ENCODE measurements at regions not wholly inside any gene's neighbourhood (a gene's known extent, or its start where the extent isn't known, plus 50 kb on each side); places are given as distances from the start of the nearest gene placed in this dataset.

- Histone ChIP-seq H3K27me3 (ENCODE audit: insufficient read depth) (peaks cover 10% of the 10 kb centered on the region; the same call in 1 of the 2 replicates), H3K9ac (no peak overlapping the region), H4K20me1 (ENCODE audit: insufficient read depth) (no peaks in the 10 kb centered on the region), H3K36me3 (replicated peaks in 1 of 2; ENCODE audit: control insufficient read depth in 1 of 2, insufficient read depth in 2 of 2, low read length in 1 of 2) (no peaks in the 10 kb centered on the region), H3K9me2 (no peaks in the 10 kb centered on the region), H3K9me3 (no peaks in the 10 kb centered on the region), H3K79me2 (ENCODE audit: insufficient read depth) (no peaks in the 10 kb centered on the region), H3K4me1 (ENCODE audit: control insufficient read depth in 1 of 2, insufficient read depth in 2 of 2, low read depth in 1 of 2, low read length in 1 of 2) (no peaks in the 10 kb centered on the region), H3K4me2 (no peak overlapping the region), H3F3A (replicated peaks; ENCODE audit: insufficient read depth) (no peaks in the 10 kb centered on the region), H3K4me3 (ENCODE audit: low read depth in 2 of 2, low read length in 1 of 2) (no peak overlapping the region), H2AFZ (ENCODE audit: low read depth) (no peak overlapping the region), H3K27ac (ENCODE audit: low read depth in 2 of 2, low read length in 1 of 2) (no peak overlapping the region)
- WGBS (ENCODE audit: low lambda C conversion rate) = 56% methylated on average over 4 of the region's 4 CpGs
- POLR2A ChIA-PET = no interaction called here
- TF ChIP-seq, protein P1, sequence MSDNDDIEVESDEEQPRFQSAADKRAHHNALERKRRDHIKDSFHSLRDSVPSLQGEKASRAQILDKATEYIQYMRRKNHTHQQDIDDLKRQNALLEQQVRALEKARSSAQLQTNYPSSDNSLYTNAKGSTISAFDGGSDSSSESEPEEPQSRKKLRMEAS (IDR thresholded peaks at IDR 0.05; ENCODE audit: low read depth) = no peak
- TF ChIP-seq REST (IDR thresholded peaks at IDR 0.05; ENCODE audit: low read depth, low read length) = no peak
- TF ChIP-seq RXRA (IDR thresholded peaks at IDR 0.05; ENCODE audit: borderline replicate concordance, low read depth) = no peak
- TF ChIP-seq FOXJ3 (CRISPR knock-in tag; IDR thresholded peaks at IDR 0.05) = no peak
- TF ChIP-seq TCF12 (IDR thresholded peaks at IDR 0.05) = no peak
- no peak for TF ChIP-seq MEF2A (IDR thresholded peaks at IDR 0.05; ENCODE audit: borderline replicate concordance, low read depth)
- no peak for TF ChIP-seq TAF1 (IDR thresholded peaks at IDR 0.05; ENCODE audit: borderline replicate concordance, low read depth, low read length)
- TF ChIP-seq YY1 (IDR thresholded peaks at IDR 0.05; ENCODE audit: low read depth) = no peak
- no peak for TF ChIP-seq CHD2 (IDR thresholded peaks at IDR 0.05; ENCODE audit: low read length, partially characterized antibody)
- no peak for TF ChIP-seq FOXM1 (IDR thresholded peaks at IDR 0.05; ENCODE audit: low read depth)
- TF ChIP-seq EZH2phosphoT487 (IDR thresholded peaks at IDR 0.05; ENCODE audit: borderline replicate concordance, low read depth) = no peak
- TF ChIP-seq FOSL2 (IDR thresholded peaks at IDR 0.05; ENCODE audit: borderline replicate concordance, low read depth) = no peak
- TF ChIP-seq EP300 (IDR thresholded peaks at IDR 0.05; ENCODE audit: borderline replicate concordance in 1 of 2, low read depth in 1 of 2, low read length in 1 of 2) = no peak
- DNase-seq = no peak
- CTCF ChIA-PET = no interaction called here
Observed at GRCh38 chr2:35931626-35932025, 424.0 kb upstream of the CRIM1 start.

DNA sequence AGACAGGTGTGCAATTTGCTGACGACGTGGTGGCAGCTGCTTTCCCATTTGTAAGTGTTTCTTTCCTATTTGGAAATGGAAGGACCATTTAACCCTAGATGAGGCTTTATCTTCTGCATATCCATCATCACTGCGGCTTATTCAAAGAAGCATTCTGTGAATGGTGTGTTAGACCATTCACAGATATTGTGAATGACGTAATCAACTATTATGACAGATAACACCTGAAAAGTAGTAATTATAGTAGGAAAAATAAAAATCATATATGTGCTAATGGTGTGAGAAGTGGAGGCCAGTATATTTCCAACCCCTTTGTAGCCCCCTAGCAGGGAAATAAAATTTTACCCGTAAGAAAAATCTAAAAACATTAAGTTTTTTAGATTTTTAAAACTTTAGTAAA, 424.5 kb upstream of the CRIM1 start:
- WGBS (ENCODE audit: low lambda C conversion rate) = 10% methylated on average over 5 of the region's 5 CpGs
- Histone ChIP-seq H4K20me1 (ENCODE audit: insufficient read depth) (no peaks in the 10 kb centered on the region), H3K79me2 (ENCODE audit: insufficient read depth) (no peaks in the 10 kb centered on the region), H2AFZ (ENCODE audit: low read depth) (no peak overlapping the region), H3K36me3 (replicated peaks in 1 of 2; ENCODE audit: control insufficient read depth in 1 of 2, insufficient read depth in 2 of 2, low read length in 1 of 2) (no peaks in the 10 kb centered on the region), H3K9ac (no peak overlapping the region), H3K27ac (ENCODE audit: low read depth in 2 of 2, low read length in 1 of 2) (no peak overlapping the region), H3F3A (replicated peaks; ENCODE audit: insufficient read depth) (no peaks in the 10 kb centered on the region), H3K9me3 (no peaks in the 10 kb centered on the region), H3K4me2 (no peak overlapping the region), H3K9me2 (0 out of 2 replicates have a peak, but pooled peaks cover 4% of the 10 kb centered on the region), H3K4me1 (ENCODE audit: control insufficient read depth in 1 of 2, insufficient read depth in 2 of 2, low read depth in 1 of 2, low read length in 1 of 2) (no peaks in the 10 kb centered on the region), H3K4me3 (ENCODE audit: low read depth in 2 of 2, low read length in 1 of 2) (no peak overlapping the region), H3K27me3 (ENCODE audit: insufficient read depth) (peaks cover 10% of the 10 kb centered on the region; the same call in 1 of the 2 replicates)
- POLR2A ChIA-PET = no interaction called here
- TF ChIP-seq RXRA (IDR thresholded peaks at IDR 0.05; ENCODE audit: borderline replicate concordance, low read depth) (no peak), ELF1 (IDR thresholded peaks at IDR 0.05) (no peak), RFX5 (IDR thresholded peaks at IDR 0.05; ENCODE audit: low read length) (no peak), NFIC (IDR thresholded peaks at IDR 0.05; ENCODE audit: borderline replicate concordance) (no peak), EP300 (IDR thresholded peaks at IDR 0.05; ENCODE audit: borderline replicate concordance in 1 of 2, low read depth in 1 of 2, low read length in 1 of 2) (no peak), NRF1 (IDR thresholded peaks at IDR 0.05; ENCODE audit: low read depth, low read length) (no peak), RCOR1 (IDR thresholded peaks at IDR 0.05; ENCODE audit: low read length) (no peak), GABPA (IDR thresholded peaks at IDR 0.05; ENCODE audit: low read depth) (no peak)
- DNase-seq = no peak
- CTCF ChIA-PET = no interaction called here

Measured in SK-N-SH (cell line).